DMS 273 treated with DMSO at 0.1 percent for 48 hours (cell line): ENCODE measurements at regions not wholly inside any gene's neighbourhood (a gene's known extent, or its start where the extent isn't known, plus 50 kb on each side); places are given as distances from the start of the nearest gene placed in this dataset.
A peak's percentile ranks its signal among the peaks of the same experiment; 100 is the strongest.

Source experiments
- DNase-seq: peaks from one replicate; lab custom pipeline; 2025; lab: John Stamatoyannopoulos, UW

DNA sequence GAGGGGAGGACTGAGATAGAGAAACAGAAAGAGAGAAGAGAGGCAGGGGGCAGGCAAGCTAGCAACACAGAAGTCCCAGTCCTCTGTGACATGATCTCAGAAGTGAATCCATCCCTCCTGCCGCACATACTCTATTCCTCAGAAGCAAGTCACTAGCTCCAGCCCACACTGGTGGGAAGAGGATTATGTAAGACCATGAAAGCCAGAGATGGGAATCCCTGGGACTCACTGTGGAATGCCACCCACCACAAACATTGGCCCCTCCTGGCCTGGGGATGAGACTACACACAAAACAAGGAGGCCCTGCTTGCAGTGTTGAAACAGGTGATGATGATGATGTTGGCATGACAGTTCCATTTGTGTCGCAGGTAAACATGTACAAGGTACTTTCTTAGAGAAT, 419.9 kb downstream of the IRS2 start:
- no peak for DNase-seq

DNA sequence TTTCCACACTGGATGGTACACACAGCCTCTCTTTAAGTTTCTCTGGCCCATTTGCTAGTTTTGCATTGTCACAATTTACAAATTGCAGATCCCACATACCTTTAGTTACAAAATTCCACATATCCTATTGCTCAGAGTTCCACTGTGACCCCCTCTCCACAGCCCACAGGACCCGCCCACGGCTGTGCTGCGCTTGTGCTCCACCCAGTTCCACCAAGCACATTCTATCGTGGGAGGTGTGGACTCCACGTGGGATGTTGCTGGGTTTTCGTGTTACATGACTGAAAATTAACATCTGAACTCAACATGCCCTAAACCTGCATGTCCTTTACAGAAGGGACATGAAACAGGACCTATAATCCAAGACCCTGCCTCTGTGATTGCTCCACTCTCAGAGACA, 423.0 kb downstream of the IRS2 start:
- DNase-seq, result no peak

DNA sequence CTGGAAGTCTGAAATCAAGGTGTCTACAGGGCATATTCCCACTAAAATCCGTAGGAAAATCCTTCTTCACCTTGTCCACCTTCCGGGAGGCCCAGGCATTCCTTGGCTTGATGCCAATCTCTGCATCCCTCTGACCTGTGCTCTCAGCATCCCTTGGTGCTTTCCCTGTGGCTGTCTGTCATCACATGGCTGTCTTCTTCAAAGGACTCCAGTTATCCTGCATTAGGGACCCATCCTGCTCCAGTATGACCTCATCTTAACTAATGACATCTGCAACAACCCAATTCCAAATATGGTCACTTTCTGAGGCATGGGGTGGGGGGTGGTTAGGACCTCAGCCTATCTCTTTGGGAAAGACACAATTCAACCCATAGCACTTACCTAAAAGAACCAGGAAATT, 423.8 kb downstream of the IRS2 start:
- no peak for DNase-seq

DNA sequence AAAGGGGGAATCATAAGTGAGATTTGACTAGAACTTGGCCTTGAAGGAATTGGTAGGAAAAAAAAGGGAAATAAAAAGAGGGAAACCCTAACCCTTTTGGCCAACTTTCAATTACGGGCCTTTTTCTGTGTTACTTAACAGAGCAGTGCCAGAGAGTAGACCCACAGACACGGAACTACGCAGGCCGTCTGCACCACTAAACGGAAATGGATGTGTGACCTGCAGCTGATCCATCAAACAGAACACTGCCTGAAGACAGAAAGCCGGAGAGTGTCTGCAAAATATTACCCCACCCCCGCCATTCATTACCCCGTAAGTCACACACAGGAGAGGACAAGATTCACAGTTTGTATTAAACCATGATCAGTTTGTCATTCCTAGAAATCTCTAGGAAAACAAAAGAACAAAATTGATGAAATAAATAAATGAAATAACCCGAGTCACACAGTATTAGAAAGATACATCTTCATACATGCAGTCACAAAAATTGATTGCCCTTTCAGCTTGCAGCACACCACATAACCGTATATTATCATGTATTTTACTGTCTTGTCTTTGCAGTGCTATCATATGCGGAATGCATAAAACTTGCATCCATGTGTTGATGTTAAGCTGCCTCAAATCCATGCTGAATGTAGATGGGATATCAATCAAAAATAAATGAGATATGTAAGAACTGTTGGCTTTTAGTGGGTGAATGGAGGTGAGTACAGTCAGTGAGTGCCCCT, 424.7 kb downstream of the IRS2 start:
- no peak for DNase-seq

DNA sequence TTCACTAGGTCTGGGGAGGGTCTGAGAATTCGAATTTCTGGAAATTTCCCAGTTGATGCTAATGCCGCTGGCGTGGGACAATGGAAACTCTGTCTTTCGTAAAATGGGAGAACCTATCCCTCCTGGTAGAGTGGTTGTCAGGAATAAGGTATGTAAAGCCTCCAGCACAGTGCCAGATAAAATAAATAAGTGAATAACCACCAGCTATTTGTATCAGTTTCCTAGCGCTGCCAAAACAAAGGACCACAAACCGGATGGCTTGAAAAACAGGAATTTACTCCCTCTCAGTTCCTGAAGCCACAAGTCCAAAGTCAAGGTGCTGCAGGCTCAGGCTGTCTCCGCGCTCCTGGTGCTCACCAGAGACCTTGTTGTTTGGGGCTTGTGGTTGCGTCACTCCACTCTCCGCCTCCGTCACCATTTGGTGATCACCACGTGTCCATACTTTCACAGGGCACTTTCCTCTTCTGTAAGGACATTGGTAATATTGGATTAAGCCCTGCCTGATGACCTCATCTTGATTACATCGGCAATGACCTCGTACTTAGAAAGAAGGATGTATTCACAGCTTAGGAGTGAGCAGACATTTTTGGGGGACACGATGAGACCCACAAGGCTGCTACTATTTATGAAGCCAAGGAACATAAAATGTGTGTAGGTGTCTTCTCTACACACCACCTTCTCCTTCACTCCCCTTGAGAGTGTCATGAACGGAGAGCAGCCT, 428.5 kb downstream of the IRS2 start:
- no peak for DNase-seq

DNA sequence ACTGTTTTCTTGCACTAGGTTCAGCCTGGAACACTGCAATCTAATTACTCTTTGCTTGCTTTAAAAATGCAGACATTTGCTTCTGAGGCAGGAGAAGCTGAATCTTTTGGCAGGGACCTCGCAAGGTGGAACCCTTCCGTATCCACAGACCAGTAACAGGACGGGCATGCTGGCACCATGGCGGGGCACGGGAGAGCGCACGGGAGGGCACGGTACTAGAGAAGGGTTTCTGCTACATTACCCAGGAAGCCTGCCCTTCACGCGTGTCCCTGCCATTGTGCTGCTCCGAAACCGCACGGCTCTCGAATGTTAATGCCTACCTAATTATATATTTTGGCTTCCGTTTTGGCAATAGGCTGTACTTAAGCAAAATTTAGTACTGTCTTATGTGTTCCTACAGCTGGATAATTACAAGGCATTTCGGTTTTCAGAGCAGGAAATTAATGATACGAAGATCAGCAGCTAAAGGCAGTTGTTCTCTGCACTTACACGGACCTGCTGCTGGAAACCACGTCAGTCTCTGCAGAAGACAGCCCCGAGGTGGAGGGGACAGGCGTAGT, 430.4 kb downstream of the IRS2 start:
- DNase-seq, result no peak

DNA sequence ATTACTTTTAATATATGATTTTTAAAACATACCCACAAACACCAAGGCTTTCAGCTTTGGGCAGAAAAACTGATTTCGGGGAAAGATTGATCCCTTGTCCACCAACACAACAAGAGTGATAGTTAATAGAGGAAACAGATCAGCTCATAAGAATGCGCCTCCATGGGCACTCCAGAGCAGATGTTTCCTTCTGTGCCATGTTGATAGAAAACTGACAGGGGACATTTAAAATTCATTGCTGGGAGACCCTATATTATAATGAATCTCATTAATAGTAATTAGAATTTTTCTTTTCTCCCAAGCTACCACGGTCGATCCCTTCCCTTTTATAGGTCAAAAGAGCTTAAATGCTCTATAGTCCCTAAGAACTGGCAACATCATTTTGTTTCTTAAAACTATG, 431.2 kb downstream of the IRS2 start:
- no peak for DNase-seq

DNA sequence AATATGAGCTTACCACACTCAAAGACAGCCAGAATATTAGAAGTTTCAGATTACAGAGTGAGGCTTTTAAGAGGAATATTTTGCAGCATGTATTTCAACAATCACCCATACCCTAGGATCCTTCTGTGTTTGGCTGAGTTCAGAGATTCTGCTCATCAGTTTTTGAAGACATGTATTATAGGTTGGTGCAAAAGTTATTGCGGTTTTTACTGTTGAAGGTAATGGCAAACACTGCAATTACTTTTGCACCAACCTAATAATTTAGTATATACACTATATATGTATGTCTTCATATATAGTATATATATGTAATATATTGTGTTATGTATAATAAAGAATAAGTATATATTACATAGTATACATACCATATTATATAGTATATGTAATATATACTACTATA, 435.1 kb downstream of the IRS2 start:
- no peak for DNase-seq

DNA sequence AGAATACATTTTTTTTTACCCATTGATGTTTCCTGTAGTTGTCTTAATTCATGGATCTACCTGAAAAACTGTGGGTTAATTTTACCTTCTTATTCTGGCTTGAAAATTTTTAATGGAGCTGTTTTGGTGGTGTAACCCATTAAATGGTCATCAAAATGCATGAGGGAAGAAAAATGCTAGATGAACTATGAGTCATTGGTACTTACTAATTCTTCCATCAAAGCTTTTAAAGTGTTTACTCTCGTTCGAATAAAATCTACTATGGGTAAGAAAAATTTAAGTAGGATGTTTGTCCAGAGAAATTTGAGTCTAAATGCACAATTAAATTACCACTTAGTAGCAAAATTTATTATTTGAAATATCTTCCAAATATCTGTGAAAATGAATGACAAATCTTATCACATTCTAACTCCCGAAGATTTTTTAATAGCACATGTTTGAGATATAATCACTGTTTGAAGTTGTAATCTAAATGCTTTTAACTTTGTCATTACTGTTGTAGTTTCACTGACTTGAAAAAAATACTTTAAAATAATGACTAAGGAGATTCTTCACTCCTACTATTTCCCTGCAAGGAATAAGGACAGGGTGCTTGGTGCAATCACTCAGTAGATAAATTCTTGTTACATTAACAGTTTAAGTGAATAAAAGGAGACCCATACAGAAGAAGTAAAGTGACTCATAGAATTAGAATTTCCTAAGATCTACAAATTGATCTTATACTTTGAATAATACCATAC, 437.7 kb downstream of the IRS2 start:
- no peak for DNase-seq

DNA sequence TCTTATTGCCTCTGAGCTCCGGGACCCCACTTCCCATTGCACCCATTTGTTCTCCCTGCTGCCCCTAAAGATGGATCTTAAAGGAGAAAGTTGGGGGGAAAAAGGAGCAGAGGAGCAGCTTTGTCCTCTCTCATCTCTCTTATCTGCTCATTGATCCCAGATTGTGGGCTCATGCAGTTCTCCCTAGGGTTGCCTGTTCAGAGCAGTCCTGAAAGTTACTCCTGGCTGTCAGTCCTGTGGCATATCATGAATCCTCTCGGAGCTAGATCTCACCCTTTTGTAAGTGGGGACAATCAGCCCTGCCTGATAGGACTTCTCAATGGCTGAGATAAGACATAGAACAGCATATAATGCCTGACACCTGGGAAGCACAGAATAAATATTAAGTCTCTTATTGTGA, 440.3 kb downstream of the IRS2 start:
- no peak for DNase-seq

DNA sequence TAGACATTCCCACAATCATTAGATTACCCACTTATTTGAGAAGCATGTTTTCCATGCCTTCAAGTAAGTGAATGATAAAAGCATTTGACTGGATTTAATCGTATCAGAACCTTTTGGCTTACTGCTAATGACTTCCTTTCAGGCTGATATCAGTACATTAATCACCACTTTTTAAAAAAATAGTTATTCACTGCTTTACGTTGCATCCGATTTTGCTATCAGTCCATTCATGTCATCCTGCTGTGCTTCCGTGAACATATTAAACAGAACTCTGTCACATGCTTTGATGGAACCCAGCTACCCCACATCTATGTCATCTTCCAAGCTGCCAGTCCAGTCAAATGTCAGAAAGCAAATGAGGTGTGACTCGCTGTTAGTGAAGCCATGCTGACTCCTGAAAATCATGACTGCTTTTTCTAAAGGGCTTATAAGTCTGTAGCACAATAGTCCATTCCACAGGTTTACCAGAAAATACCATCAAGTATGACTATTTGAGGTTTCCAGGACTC, 440.9 kb downstream of the IRS2 start:
- DNase-seq, result no peak

DNA sequence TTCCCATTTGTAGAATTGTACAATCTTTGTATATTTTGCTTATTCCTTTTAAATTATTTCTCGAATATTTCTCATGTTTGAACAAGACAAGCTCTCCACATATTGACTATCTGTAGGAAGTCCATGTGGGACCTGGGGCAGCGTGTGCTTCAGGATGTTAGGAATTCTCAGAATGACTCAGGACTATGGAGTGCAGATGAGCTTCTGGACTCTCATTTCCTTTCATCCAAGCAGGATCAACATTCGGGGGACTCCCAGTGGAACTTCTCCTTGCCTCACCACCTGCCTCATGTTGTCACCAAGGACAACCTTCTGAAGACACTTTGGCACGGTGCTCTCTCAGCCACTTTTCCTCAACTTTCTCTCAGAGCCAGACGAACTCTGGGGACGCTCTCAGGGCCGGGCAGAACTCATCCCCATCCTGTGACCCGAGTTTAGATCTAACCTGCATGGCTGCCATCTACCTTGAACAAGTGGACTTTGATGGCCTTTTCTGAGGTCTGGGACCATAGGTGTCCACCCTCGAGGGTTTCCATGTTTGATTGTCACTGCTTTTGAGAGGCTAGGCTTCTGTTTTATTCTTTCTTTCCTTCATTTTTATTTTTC, 441.7 kb downstream of the IRS2 start:
- no peak for DNase-seq

DNA sequence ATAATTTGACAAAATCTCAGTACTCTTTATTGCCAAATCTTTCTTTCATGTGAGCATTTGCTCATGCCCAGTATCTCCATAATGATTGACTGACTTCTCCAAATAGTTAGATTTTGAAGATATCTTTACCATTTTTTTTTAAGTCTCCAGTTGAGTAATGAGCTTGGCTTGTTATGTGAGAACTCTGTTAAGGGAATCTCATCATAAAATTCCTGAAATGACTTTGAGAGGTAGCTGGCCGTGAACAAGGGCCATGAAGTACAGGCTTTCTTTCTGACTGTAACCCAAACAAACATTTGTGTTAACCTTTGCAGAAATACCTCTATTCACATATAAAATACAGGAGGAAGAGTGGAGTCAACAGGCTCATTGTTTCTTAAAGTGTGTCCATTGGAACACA, 449.7 kb downstream of the IRS2 start:
- no peak for DNase-seq

DNA sequence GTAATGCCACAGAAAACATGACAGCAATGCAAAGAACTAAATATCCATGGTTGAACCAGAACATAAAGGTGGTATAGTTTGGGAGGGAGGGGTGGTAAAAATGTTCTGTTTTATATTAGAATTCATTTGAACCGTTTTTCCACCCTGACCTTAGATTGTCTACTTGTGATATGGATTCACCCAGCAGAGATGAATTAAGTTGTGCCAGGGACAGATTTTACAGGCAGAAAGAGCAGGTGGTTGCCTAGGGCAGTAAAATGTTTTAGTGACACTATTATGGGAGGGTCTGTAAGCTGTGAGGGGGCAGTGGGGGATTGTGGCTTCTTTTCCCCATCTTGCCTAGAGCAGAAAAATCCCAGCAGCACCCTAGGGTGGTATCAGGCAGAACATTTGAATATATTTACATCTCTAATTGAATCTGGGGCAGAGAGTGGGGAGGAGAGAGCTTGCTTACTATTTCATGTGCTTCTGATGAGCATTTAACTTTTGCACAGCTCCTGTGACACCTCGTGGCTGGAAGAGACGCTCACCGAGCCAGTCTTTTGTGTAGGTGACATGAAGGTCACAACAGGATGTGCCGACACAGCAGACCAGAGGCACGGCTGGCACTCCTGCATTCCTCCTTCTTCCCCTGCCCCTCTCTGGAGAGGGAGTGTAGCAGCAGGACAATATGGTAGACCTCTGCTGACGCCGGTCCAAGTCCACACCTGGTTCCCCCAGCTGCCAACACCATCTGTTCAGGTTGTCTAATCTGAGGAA, 452.3 kb downstream of the IRS2 start:
- peak; percentile 36 for DNase-seq

DNA sequence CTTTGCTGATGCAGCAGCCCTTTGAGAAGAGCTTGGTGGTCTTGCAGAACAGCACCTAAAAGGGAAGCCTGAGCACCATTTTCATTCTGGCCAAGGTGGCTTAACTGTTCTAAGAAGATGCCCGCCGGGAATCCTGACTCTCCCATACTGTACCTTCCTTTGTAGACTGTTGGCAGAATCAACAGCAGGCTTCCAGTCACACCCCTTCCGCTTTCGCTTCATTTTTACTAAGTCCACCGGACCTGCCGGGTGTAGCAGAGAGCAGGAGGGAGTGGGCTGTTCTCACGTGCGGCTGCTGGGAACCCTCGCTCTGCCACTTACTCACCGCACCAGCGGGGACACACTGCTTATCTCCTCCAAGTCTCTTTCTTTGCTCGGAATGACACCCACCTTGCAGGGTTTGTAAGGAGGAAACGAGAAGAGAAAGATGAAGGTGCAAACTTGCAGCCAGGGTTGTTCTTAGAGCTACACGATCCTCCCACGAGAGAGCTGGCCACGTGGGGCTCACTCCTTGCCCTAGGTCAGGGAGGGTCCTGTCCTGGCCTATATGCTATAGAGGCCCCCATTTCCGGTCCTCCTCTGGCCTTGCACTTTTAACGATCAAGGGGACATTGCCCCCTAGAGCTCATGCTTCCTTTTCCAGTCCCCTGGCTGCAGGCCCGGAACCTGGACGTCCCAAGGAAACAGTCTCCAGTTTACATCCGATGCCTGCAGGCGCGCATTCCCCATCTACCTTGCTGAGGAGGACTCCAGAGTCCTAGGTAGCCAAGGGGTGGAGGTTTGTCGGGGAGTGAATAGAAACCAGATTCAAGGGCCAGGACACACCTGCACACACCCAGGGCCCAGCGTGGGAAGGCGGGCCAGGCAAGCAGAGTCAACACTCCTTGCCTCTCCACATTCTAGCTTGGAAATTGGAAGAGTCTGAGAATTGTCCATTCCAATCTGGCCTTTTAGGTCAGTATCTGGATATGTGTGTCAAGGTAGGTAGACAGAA, 453.6 kb downstream of the IRS2 start:
- DNase-seq, result no peak

DNA sequence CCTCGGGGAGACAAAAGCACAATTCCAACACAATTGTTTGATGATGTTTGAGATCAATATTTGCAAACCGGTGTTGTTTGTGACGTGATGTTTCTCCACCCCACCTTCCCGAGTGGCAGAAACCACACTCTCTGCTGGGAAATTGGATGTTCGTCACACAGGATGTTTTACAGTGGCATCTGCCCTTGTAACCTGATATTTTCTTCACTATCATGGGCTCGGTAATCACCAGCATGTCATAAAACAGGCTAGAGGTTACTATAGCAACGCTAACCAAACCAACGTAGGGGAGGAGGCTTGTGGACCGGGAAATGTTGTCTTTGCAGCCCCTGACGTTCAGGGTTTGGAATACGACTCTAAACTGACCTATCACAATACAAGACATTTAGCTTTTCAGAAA, 454.5 kb downstream of the IRS2 start:
- DNase-seq, result peak; percentile 39

DNA sequence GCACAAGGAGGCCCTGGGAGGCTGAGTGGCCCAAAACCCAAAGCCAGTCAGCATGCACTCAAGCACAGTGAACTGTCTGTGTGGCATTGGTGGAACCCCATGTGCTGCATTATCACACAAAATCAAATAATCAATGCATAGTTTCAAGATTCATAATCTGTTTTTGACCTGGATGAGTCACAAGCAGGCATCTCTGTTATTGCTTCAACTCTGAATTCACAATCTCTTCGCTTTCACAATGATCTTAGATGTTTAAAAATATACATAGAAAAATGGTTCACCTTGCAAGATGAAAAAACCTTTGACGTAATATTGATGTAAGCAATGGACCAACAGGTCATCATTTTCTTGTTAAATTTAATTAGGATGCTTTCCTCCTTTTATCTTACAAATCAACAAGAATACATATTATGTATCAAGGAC, 455.4 kb downstream of the IRS2 start:
- DNase-seq, result no peak

DNA sequence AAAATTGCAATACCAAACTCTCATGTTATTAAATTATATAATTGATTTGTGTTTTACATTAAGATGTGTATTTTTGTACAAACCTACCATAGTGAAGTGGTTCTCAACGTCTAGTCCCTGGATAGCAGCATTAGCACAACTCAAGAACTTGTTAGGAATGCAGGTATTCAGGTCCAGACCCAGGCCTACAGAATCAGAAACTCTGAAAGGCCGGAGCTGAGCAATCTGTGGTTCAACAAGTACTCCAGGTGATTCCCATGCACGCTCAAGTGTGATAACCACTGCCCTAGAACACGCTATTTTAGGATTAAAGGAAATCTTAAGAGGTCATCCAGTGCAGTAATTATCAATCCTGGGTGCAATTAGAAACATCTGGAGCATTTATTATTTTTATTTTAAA, 456.3 kb downstream of the IRS2 start:
- DNase-seq, result no peak

DNA sequence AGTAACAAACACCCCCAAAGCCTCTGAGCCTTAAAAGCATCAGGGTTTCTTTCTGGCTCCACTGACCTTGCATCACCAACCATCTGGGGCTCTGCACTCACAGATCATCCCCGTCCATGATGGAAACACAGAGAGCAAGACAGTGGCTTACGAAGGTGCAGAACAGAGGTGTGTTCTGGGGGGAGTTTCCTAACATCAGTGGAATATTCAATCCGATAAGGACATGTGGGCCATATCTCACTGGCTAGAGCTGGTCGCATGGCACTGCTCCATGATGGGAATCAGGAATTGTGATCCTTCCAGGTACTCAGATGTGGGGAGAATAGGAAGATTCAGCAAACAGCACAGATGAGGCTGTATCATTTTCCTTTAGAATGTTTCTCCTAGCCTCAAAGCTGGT, 457.2 kb downstream of the IRS2 start:
- DNase-seq, result no peak

DNA sequence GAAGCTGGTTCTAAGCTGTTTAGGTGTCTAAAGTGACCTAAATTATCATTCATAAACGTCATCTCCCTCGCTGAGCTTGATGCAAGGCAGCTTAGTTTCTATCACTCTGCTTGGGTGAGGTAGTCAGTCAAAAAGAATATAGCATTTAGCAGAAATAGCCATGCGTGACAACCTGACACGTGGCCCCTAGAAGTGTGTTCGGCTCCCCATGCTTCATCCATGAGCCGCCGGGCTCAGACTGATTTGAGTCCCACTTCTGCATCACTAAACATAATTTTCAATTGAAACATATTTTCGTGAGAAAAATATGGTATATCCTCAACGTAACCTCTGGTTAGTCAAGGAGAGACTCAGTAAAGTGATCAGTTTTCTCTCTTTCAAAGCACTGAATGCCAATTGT, 459.8 kb downstream of the IRS2 start:
- no peak for DNase-seq
